Astrocyte (in vitro differentiated cells and primary cell): ENCODE measurements at regions not wholly inside any gene's neighbourhood (a gene's known extent, or its start where the extent isn't known, plus 50 kb on each side); places are given as distances from the start of the nearest gene placed in this dataset.

Experiments used
- CTCF ChIP-seq: IDR thresholded peaks from 2 replicates; pipeline ENCODE4 v1.5.1; 2011; ENCODE audit warnings: low read depth, mild to moderate bottlenecking, inconsistent platforms, low read length, moderate library complexity; ENCODE audit not compliant: insufficient read depth
- EZH2 ChIP-seq: IDR thresholded peaks from 2 replicates; pipeline ENCODE4 v1.6.1; 2012; ENCODE audit warnings: mild to moderate bottlenecking, low read length, inconsistent platforms; ENCODE audit not compliant: insufficient read depth

GRCh38 chr14:51188566-51189185 is 51.4 kb upstream of the TMX1 start:
- no peak for TF ChIP-seq CTCF
- no peak for TF ChIP-seq EZH2
